ENCODE measurements at regions not wholly inside any gene's neighbourhood (a gene's known extent, or its start where the extent isn't known, plus 50 kb on each side); places are given as distances from the start of the nearest gene placed in this dataset.

DNA sequence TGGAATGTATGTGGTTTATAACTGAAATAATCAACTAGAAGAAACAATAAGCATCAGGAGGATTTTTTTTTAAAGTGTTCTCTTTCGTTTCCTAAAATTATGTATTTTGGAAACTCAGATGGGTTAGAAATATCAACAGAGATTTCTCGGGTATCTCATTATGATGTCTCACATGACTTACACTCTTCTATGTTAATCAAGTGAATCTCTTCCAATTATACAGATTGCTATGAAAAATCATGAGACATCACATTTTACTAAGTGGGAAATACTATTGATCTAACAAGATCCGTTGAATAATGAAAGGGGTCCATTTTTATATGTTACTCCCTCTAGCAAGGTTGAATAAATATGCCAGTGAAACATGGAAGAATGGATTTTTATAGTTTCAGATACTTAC, 54.7 kb upstream of the NRIP1 start:
- no peak overlapping the region for H3K27ac ChIP-seq (replicated peaks)
- H3K36me3 ChIP-seq, result no peaks in the 10 kb centered on the region
- intact Hi-C loops (cut with micrococcal nuclease), result no loop called here
- peaks cover 16% of the 10 kb centered on the region for H3K4me1 ChIP-seq
- H3K27me3 ChIP-seq (ENCODE audit: low read depth), result no peaks in the 10 kb centered on the region
- DNase-seq, result no peak
- no peak overlapping the region for H3K4me3 ChIP-seq
- no peaks in the 10 kb centered on the region for H3K9me3 ChIP-seq (replicated peaks)
- TF ChIP-seq, protein P1, sequence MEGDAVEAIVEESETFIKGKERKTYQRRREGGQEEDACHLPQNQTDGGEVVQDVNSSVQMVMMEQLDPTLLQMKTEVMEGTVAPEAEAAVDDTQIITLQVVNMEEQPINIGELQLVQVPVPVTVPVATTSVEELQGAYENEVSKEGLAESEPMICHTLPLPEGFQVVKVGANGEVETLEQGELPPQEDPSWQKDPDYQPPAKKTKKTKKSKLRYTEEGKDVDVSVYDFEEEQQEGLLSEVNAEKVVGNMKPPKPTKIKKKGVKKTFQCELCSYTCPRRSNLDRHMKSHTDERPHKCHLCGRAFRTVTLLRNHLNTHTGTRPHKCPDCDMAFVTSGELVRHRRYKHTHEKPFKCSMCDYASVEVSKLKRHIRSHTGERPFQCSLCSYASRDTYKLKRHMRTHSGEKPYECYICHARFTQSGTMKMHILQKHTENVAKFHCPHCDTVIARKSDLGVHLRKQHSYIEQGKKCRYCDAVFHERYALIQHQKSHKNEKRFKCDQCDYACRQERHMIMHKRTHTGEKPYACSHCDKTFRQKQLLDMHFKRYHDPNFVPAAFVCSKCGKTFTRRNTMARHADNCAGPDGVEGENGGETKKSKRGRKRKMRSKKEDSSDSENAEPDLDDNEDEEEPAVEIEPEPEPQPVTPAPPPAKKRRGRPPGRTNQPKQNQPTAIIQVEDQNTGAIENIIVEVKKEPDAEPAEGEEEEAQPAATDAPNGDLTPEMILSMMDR (IDR thresholded peaks at IDR 0.05; ENCODE audit: borderline replicate concordance), result no peak

DNA sequence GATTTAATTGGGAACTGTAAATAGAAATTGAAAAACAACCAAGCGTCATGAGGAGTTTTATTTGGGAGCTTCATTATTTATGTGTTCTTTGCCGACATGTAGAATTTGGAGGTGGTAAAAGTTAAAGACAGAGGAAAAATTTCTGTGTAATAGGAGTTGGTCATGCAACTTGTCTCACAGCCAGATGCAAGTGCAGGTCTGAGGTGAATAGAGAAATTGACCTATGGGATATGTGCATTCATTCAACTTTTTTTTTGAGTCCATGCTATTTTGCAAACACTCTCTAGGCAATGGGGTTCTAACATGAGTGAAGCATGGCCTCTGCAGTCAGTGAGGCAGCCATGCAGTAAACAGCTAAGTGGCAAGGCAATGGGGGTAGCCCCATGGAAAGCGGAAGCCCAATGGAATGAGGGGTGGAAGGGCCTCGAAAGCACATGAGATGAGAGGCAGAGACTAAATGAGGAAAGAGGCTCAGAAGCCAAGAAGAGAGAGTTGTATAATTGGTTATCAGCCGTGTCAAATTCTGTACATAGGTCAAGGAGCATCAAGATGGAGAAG, 56.4 kb upstream of the NRIP1 start:
- DNase-seq, result no peak
- H3K27ac ChIP-seq (replicated peaks), result peak overlapping the region; percentile 60
- TF ChIP-seq, protein P1 (IDR thresholded peaks at IDR 0.05; ENCODE audit: borderline replicate concordance), result no peak
- intact Hi-C loops (cut with micrococcal nuclease), result no loop called here
- no peak overlapping the region for H3K4me3 ChIP-seq
- H3K4me1 ChIP-seq, result peaks cover 16% of the 10 kb centered on the region
- no peaks in the 10 kb centered on the region for H3K27me3 ChIP-seq (ENCODE audit: low read depth)
- H3K36me3 ChIP-seq, result no peaks in the 10 kb centered on the region
- H3K9me3 ChIP-seq (replicated peaks), result no peaks in the 10 kb centered on the region

DNA sequence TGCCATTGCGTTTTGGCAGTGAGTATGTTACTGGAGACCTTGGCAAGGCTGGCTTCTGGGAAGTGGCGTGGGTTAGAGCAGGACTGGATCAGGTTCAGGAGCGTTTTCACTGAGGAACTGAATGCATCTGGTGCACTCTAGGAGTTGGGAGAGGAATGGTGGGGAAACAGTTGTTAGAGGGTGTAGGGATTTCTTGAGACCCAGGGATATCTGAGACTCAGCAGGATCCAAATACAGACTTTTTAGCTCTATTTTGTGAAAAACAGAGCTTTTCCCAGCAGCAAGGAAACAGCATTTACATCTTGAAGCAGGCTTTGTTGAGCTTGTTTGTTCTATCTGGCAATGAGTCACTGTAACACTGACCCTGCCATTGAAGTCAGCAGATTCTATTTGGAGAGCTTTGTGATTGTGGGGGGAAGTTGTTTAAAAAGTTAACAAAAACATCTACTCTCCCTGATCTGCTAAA, 56.9 kb upstream of the NRIP1 start:
- TF ChIP-seq, protein P1 (IDR thresholded peaks at IDR 0.05; ENCODE audit: borderline replicate concordance), result no peak
- Histone ChIP-seq H3K27me3 (ENCODE audit: low read depth) (no peaks in the 10 kb centered on the region), H3K36me3 (no peaks in the 10 kb centered on the region), H3K9me3 (replicated peaks) (no peaks in the 10 kb centered on the region), H3K4me1 (peaks cover 16% of the 10 kb centered on the region), H3K4me3 (no peak overlapping the region), H3K27ac (replicated peaks) (peak overlapping the region; percentile 60)
- DNase-seq, result peak; percentile 31
- intact Hi-C loops (cut with micrococcal nuclease), result no loop called here

DNA sequence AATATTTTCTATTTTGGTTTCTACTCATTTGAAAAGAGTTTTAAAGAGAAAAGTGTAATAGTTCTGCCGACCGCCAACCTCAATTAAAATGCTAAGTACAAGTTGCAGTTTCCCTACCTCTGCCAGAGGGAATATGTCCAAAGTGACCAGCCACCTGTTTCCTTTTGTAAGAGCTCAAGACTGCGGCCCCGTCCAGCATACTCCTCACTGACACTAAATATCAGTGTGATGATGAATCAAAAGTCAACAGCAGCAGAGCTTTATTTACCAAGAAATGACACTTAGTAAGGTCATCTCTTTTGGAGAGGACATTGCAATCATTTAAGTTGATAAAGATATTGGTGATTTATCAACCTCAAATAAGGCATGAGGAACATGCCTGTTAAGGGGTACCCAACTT, 57.4 kb upstream of the NRIP1 start:
- Histone ChIP-seq H3K27ac (replicated peaks) (peak overlapping the region; percentile 60), H3K9me3 (replicated peaks) (no peaks in the 10 kb centered on the region), H3K27me3 (ENCODE audit: low read depth) (no peaks in the 10 kb centered on the region), H3K4me1 (peaks cover 22% of the 10 kb centered on the region), H3K4me3 (no peak overlapping the region), H3K36me3 (no peaks in the 10 kb centered on the region)
- intact Hi-C loops (cut with micrococcal nuclease), result no loop called here
- no peak for DNase-seq
- TF ChIP-seq, protein P1 (IDR thresholded peaks at IDR 0.05; ENCODE audit: borderline replicate concordance), result no peak

DNA sequence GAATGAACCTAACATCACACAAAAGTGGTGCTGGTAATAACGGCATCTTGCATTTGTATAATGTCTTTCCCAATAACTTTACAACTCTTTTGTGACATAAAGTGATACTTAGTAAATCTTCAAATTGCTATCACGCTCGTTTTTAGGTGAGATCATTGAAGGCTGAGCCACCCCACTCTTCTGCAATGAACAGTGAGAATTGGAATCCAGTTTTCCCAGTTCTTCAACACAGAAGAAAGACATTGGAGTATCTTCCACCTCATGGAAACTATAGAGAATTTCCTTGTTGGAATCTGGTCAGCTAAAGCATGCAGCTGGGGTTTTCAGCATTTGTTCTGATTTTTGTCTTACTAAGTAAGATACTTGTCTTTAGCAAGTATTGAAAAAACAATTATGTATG, 59.9 kb upstream of the NRIP1 start:
- TF ChIP-seq, protein P1 (IDR thresholded peaks at IDR 0.05; ENCODE audit: borderline replicate concordance), result no peak
- intact Hi-C loops (cut with micrococcal nuclease), result no loop called here
- Histone ChIP-seq H3K27me3 (ENCODE audit: low read depth) (no peaks in the 10 kb centered on the region), H3K9me3 (replicated peaks) (no peaks in the 10 kb centered on the region), H3K4me1 (peaks cover 30% of the 10 kb centered on the region), H3K27ac (replicated peaks) (no peak overlapping the region), H3K36me3 (no peaks in the 10 kb centered on the region), H3K4me3 (no peak overlapping the region)
- DNase-seq, result no peak

Measured in left ventricle myocardium inferior (tissue), 1 donor.